ENCODE measurements at regions not wholly inside any gene's neighbourhood (a gene's known extent, or its start where the extent isn't known, plus 50 kb on each side); places are given as distances from the start of the nearest gene placed in this dataset.

DNA sequence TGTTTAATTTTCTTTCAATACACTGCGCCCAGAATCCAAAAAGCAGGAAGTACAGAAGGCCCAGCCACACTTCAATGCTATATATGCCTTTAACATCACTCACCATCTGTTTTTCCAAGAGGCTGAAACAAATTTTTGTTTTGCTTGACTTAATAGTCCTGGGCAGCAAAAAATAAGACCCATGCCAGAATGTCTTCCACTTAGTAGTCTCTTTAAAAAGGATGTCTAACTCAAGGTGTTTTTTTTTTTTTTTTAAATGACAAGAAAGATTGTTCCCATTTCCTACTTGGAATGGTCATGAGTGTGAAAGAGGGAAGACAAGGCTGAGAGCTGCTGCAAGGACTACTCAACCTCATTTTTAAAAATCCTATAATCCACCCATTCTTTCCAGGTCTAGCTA is 590.3 kb upstream of the SGO1 start:
- TF ChIP-seq, protein P1, sequence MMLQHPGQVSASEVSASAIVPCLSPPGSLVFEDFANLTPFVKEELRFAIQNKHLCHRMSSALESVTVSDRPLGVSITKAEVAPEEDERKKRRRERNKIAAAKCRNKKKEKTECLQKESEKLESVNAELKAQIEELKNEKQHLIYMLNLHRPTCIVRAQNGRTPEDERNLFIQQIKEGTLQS (IDR thresholded peaks at IDR 0.05; ENCODE audit: borderline replicate concordance, extremely low read depth, low read depth, low read length) = no peak
- no peak for TF ChIP-seq ZNF274 (IDR thresholded peaks at IDR 0.05; ENCODE audit: insufficient read depth, insufficient read length)
- no peak for TF ChIP-seq PAX5 (IDR thresholded peaks at IDR 0.05; ENCODE audit: borderline replicate concordance, low read depth, low read length)
- TF ChIP-seq, protein P2, sequence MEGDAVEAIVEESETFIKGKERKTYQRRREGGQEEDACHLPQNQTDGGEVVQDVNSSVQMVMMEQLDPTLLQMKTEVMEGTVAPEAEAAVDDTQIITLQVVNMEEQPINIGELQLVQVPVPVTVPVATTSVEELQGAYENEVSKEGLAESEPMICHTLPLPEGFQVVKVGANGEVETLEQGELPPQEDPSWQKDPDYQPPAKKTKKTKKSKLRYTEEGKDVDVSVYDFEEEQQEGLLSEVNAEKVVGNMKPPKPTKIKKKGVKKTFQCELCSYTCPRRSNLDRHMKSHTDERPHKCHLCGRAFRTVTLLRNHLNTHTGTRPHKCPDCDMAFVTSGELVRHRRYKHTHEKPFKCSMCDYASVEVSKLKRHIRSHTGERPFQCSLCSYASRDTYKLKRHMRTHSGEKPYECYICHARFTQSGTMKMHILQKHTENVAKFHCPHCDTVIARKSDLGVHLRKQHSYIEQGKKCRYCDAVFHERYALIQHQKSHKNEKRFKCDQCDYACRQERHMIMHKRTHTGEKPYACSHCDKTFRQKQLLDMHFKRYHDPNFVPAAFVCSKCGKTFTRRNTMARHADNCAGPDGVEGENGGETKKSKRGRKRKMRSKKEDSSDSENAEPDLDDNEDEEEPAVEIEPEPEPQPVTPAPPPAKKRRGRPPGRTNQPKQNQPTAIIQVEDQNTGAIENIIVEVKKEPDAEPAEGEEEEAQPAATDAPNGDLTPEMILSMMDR (IDR thresholded peaks at IDR 0.05 in 2 of 3, conservative IDR thresholded peaks at IDR 0.05 in 1 of 3; ENCODE audit: control insufficient read depth in 2 of 3, extremely low read depth in 1 of 3, insufficient read depth in 1 of 3, low read depth in 3 of 3, low read length in 3 of 3) = no peak
- TF ChIP-seq POLR2A (IDR thresholded peaks at IDR 0.05; ENCODE audit: low read depth, low read length) = no peak
- no peak for TF ChIP-seq FOXM1 (IDR thresholded peaks at IDR 0.05; ENCODE audit: low read depth, low read length)
